Vagina (tissue), 2 donors: ENCODE measurements at regions not wholly inside any gene's neighbourhood (a gene's known extent, or its start where the extent isn't known, plus 50 kb on each side); places are given as distances from the start of the nearest gene placed in this dataset.

Experiments used
- DNase-seq, 2 donors: peaks; one replicate each; pipeline ENCODE4 v3.0.0-alpha.2; 2017; ENCODE audit errors: extremely low spot score in 2 of 2
- H3K27ac ChIP-seq: fragments of 200-600 bp; sonication (generic); one replicate; pipeline ENCODE4 v1.5.1; 2019
- H3K27me3 ChIP-seq: fragments of 200-600 bp; sonication (generic); one replicate; pipeline ENCODE4 v1.5.1; 2019
- H3K36me3 ChIP-seq, 2 donors: fragments of 200-600 bp; sonication (generic); one replicate each; pipeline ENCODE4 v1.5.1; 2017 to 2019
- H3K4me1 ChIP-seq: fragments of 200-600 bp; sonication (generic); one replicate; pipeline ENCODE4 v1.5.1; 2019
- H3K4me3 ChIP-seq, 2 donors: fragments of 200-600 bp; sonication (generic); 1 replicate in 1 of 2; 2 replicates in 1 of 2; pipeline ENCODE4 v1.5.1; 2016 to 2019
- H3K9me3 ChIP-seq: fragments of 200-600 bp; sonication (generic); one replicate; pipeline ENCODE4 v1.5.1; 2019
- CTCF ChIP-seq, 3 experiments: fragments of 450-650 bp in 2 of 3; fragments of 200-600 bp in 1 of 3; sonication (generic) in 1 of 3; IDR thresholded peaks; one replicate each; pipeline ENCODE4 v1.5.1; 2017 to 2019; ENCODE audit warnings: antibody characterized with exemption in 3 of 3, mild to moderate bottlenecking in 2 of 3, moderate library complexity in 2 of 3
- POLR2A ChIP-seq, 2 donors: fragments of 450-650 bp; IDR thresholded peaks; one replicate each; pipeline ENCODE4 v1.6.1; 2017; ENCODE audit warnings: antibody characterized with exemption in 2 of 2, mild to moderate bottlenecking in 2 of 2, moderate library complexity in 2 of 2
- POLR2AphosphoS5 ChIP-seq, 2 donors: sonication (generic); formaldehyde crosslinking; IDR thresholded peaks; one replicate each; pipeline ENCODE4 v1.9.0; 2017; ENCODE audit warnings: antibody characterized with exemption in 2 of 2, mild to moderate bottlenecking in 2 of 2, low read depth in 1 of 2; ENCODE audit not compliant: insufficient read depth in 1 of 2
- intact Hi-C: fragments of 100-400 bp; cut with DNase I; formaldehyde crosslinking; loops from one replicate; pipeline ENCODE4 v1.15.1; 2023

- Histone ChIP-seq H3K4me3 (no peak overlapping the region), H3K36me3 (no peaks in the 10 kb centered on the region), H3K27ac (no peak overlapping the region), H3K4me1 (no peaks in the 10 kb centered on the region), H3K27me3 (no peaks in the 10 kb centered on the region), H3K9me3 (no peaks in the 10 kb centered on the region)
- TF ChIP-seq CTCF (IDR thresholded peaks at IDR 0.05) (no peak), POLR2AphosphoS5 (IDR thresholded peaks at IDR 0.05; ENCODE audit: insufficient read depth in 1 of 2, low read depth in 1 of 2) (no peak), POLR2A (IDR thresholded peaks at IDR 0.05) (no peak)
- no peak for DNase-seq
- intact Hi-C loops: no loop called here
Measured at GRCh38 chr14:27063959-27064358, 466.1 kb upstream of the NOVA1 start.

- intact Hi-C loops: no loop called here
- DNase-seq: no peak
- Histone ChIP-seq H3K27me3 (no peaks in the 10 kb centered on the region), H3K36me3 (no peaks in the 10 kb centered on the region), H3K4me1 (no peaks in the 10 kb centered on the region), H3K27ac (no peak overlapping the region), H3K9me3 (no peaks in the 10 kb centered on the region), H3K4me3 (no peak overlapping the region)
- TF ChIP-seq CTCF (IDR thresholded peaks at IDR 0.05) (no peak), POLR2AphosphoS5 (IDR thresholded peaks at IDR 0.05; ENCODE audit: insufficient read depth in 1 of 2, low read depth in 1 of 2) (no peak), POLR2A (IDR thresholded peaks at IDR 0.05) (no peak)
Measured at GRCh38 chr14:27065886-27066285, 468.1 kb upstream of the NOVA1 start.

- DNase-seq: no peak
- H3K9me3 ChIP-seq: no peaks in the 10 kb centered on the region
- H3K4me1 ChIP-seq: no peaks in the 10 kb centered on the region
- no peaks in the 10 kb centered on the region for H3K36me3 ChIP-seq
- no peak overlapping the region for H3K4me3 ChIP-seq
- TF ChIP-seq POLR2AphosphoS5 (IDR thresholded peaks at IDR 0.05; ENCODE audit: insufficient read depth in 1 of 2, low read depth in 1 of 2) (no peak), CTCF (IDR thresholded peaks at IDR 0.05) (no peak)
- H3K27ac ChIP-seq: no peak overlapping the region
- no peaks in the 10 kb centered on the region for H3K27me3 ChIP-seq
- intact Hi-C loops: no loop called here
Measured at GRCh38 chr14:27067961-27068360, 470.1 kb upstream of the NOVA1 start.

- Histone ChIP-seq H3K9me3 (no peaks in the 10 kb centered on the region), H3K27me3 (no peaks in the 10 kb centered on the region), H3K4me3 (no peak overlapping the region), H3K4me1 (no peaks in the 10 kb centered on the region), H3K27ac (no peak overlapping the region), H3K36me3 (no peaks in the 10 kb centered on the region)
- intact Hi-C loops: no loop called here
- TF ChIP-seq POLR2AphosphoS5 (IDR thresholded peaks at IDR 0.05; ENCODE audit: insufficient read depth in 1 of 2, low read depth in 1 of 2) (no peak), POLR2A (IDR thresholded peaks at IDR 0.05) (no peak), CTCF (IDR thresholded peaks at IDR 0.05) (no peak)
- no peak for DNase-seq
Measured at GRCh38 chr14:27072589-27072988, 474.8 kb upstream of the NOVA1 start.

GRCh38 chr14:27075503-27075902 is 477.7 kb upstream of the NOVA1 start:
- Histone ChIP-seq H3K4me1 (no peaks in the 10 kb centered on the region), H3K27ac (no peak overlapping the region), H3K4me3 (no peak overlapping the region), H3K9me3 (no peaks in the 10 kb centered on the region), H3K36me3 (no peaks in the 10 kb centered on the region), H3K27me3 (no peaks in the 10 kb centered on the region)
- DNase-seq: no peak
- TF ChIP-seq POLR2AphosphoS5 (IDR thresholded peaks at IDR 0.05; ENCODE audit: insufficient read depth in 1 of 2, low read depth in 1 of 2) (no peak), CTCF (IDR thresholded peaks at IDR 0.05) (no peak), POLR2A (IDR thresholded peaks at IDR 0.05) (no peak)
- intact Hi-C loops: no loop called here
